Tibial artery (tissue), 4 donors: ENCODE measurements at regions not wholly inside any gene's neighbourhood (a gene's known extent, or its start where the extent isn't known, plus 50 kb on each side); places are given as distances from the start of the nearest gene placed in this dataset.
A peak's percentile ranks its signal among the peaks of the same experiment; 100 is the strongest.

ENCODE experiments used
- DNase-seq, 2 donors: peaks; one replicate each; pipeline ENCODE4 v3.0.0-alpha.2; 2019
- H3K27ac ChIP-seq, 2 donors: fragments of 200-600 bp; sonication (generic) in 1 of 2; 1 replicate in 1 of 2; 2 replicates in 1 of 2; pipeline ENCODE4 v1.5.1; 2018 to 2019; ENCODE audit warnings: mild to moderate bottlenecking in 1 of 2
- H3K27me3 ChIP-seq, 2 donors: fragments of 200-600 bp; sonication (generic) in 1 of 2; one replicate each; pipeline versions ENCODE4 v1.5.1 to v1.6.0; 2016 to 2019
- H3K36me3 ChIP-seq, 3 donors: fragments of 200-600 bp; sonication (generic) in 2 of 3; one replicate each; pipeline ENCODE4 v1.5.1; 2016 to 2019; ENCODE audit warnings: mild to moderate bottlenecking in 2 of 3
- H3K4me1 ChIP-seq, 4 donors: fragments of 200-600 bp; sonication (generic) in 2 of 4; 1 replicate in 3 of 4; 2 replicates in 1 of 4; pipeline ENCODE4 v1.5.1; 2016 to 2019
- H3K4me3 ChIP-seq, 2 donors: fragments of 200-600 bp; sonication (generic) in 1 of 2; 1 replicate in 1 of 2; 2 replicates in 1 of 2; pipeline ENCODE4 v1.5.1; 2018 to 2019; ENCODE audit warnings: mild to moderate bottlenecking in 2 of 2
- H3K9me3 ChIP-seq, 3 donors: fragments of 200-600 bp; sonication (generic) in 1 of 3; one replicate each; pipeline ENCODE4 v1.5.1; 2016 to 2019
- CTCF ChIP-seq, 2 experiments: fragments of 200-600 bp in 1 of 2; fragments of 450-650 bp in 1 of 2; IDR thresholded peaks; one replicate each; pipeline ENCODE4 v1.5.1; 2017 to 2019; ENCODE audit warnings: antibody characterized with exemption in 2 of 2, mild to moderate bottlenecking in 1 of 2, moderate library complexity in 1 of 2
- intact Hi-C: fragments of 100-400 bp; cut with DNase I; formaldehyde crosslinking; loops from one replicate; pipeline ENCODE4 v1.15.0; 2023; ENCODE audit warnings: low total_unique reads

GRCh38 chr10:23696476-23696875 lies 257.6 kb downstream of the OTUD1 start:
- H3K36me3 ChIP-seq, result no peaks in the 10 kb centered on the region
- TF ChIP-seq CTCF (IDR thresholded peaks at IDR 0.05), result no peak
- no peak for DNase-seq
- intact Hi-C loops, result no loop called here
- no peak overlapping the region for H3K27ac ChIP-seq
- no peak overlapping the region for H3K4me3 ChIP-seq
- peaks cover 0 to 36% of the 10 kb centered on the region in 2 donors for H3K27me3 ChIP-seq
- no peaks in the 10 kb centered on the region for H3K9me3 ChIP-seq
- H3K4me1 ChIP-seq, result peaks cover 0 to 18% (median 9%) of the 10 kb centered on the region in 4 donors

- no peaks in the 10 kb centered on the region for H3K36me3 ChIP-seq
- no peak overlapping the region for H3K27ac ChIP-seq
- H3K9me3 ChIP-seq, result no peaks in the 10 kb centered on the region
- DNase-seq, result peak in 1 of 2 donors; percentile 23
- no peak overlapping the region for H3K4me3 ChIP-seq
- no peaks in the 10 kb centered on the region for H3K27me3 ChIP-seq
- peak; percentile 40 for TF ChIP-seq CTCF (IDR thresholded peaks at IDR 0.05)
- no peaks in the 10 kb centered on the region for H3K4me1 ChIP-seq
- intact Hi-C loops, result no loop called here
Measured at GRCh38 chr10:23702977-23703414, 264.1 kb downstream of the OTUD1 start.

- no peak overlapping the region for H3K4me3 ChIP-seq
- H3K27me3 ChIP-seq, result no peaks in the 10 kb centered on the region
- no peak for DNase-seq
- no peaks in the 10 kb centered on the region for H3K9me3 ChIP-seq
- intact Hi-C loops, result no loop called here
- H3K36me3 ChIP-seq, result no peaks in the 10 kb centered on the region
- no peak for TF ChIP-seq CTCF (IDR thresholded peaks at IDR 0.05)
- no peaks in the 10 kb centered on the region for H3K4me1 ChIP-seq
- no peak overlapping the region for H3K27ac ChIP-seq
Measured at GRCh38 chr10:23715363-23715762, 276.5 kb downstream of the OTUD1 start.

GRCh38 chr10:23717913-23718312 lies 279.0 kb downstream of the OTUD1 start:
- Histone ChIP-seq H3K27me3 (no peaks in the 10 kb centered on the region), H3K4me3 (no peak overlapping the region), H3K9me3 (no peaks in the 10 kb centered on the region), H3K36me3 (no peaks in the 10 kb centered on the region), H3K4me1 (no peaks in the 10 kb centered on the region), H3K27ac (no peak overlapping the region)
- DNase-seq, result no peak
- intact Hi-C loops, result no loop called here
- no peak for TF ChIP-seq CTCF (IDR thresholded peaks at IDR 0.05)

- Histone ChIP-seq H3K4me3 (no peak overlapping the region), H3K27ac (no peak overlapping the region), H3K36me3 (no peaks in the 10 kb centered on the region), H3K4me1 (no peaks in the 10 kb centered on the region), H3K9me3 (no peaks in the 10 kb centered on the region), H3K27me3 (no peaks in the 10 kb centered on the region)
- intact Hi-C loops, result no loop called here
- DNase-seq, result no peak
- TF ChIP-seq CTCF (IDR thresholded peaks at IDR 0.05), result no peak
Measured at GRCh38 chr10:23718946-23719345, 280.1 kb downstream of the OTUD1 start.

GRCh38 chr10:23723796-23724195 lies 284.9 kb downstream of the OTUD1 start:
- no peak for TF ChIP-seq CTCF (IDR thresholded peaks at IDR 0.05)
- DNase-seq, result no peak
- Histone ChIP-seq H3K27ac (no peak overlapping the region), H3K4me3 (no peak overlapping the region), H3K27me3 (no peaks in the 10 kb centered on the region), H3K36me3 (no peaks in the 10 kb centered on the region), H3K4me1 (no peaks in the 10 kb centered on the region), H3K9me3 (peaks cover 0 to 4% (median 0%) of the 10 kb centered on the region in 3 donors)
- intact Hi-C loops, result no loop called here
